Karpas-422 (cell line): ENCODE measurements at regions not wholly inside any gene's neighbourhood (a gene's known extent, or its start where the extent isn't known, plus 50 kb on each side); places are given as distances from the start of the nearest gene placed in this dataset. TPM values are rescaled to one million over a fixed set of nuclear protein-coding genes. Genes with fewer than 3 reads are reported as not detected.

ENCODE experiments used
- small RNA-seq: library from RNA; depleted of rRNA; stranded (forward); fragments of <200 nt; gene quantifications from one replicate; pipeline ENCODE3, GENCODE V24; 2014

Small RNA genes lying in the stretch of these regions (small RNA-seq; reads per million reads assigned to genes)
- gene RNA5SP486 (not detected), gene RNU7-144P (not detected), gene RNU7-92P (not detected)
